ENCODE measurements at regions not wholly inside any gene's neighbourhood (a gene's known extent, or its start where the extent isn't known, plus 50 kb on each side); places are given as distances from the start of the nearest gene placed in this dataset.

DNA sequence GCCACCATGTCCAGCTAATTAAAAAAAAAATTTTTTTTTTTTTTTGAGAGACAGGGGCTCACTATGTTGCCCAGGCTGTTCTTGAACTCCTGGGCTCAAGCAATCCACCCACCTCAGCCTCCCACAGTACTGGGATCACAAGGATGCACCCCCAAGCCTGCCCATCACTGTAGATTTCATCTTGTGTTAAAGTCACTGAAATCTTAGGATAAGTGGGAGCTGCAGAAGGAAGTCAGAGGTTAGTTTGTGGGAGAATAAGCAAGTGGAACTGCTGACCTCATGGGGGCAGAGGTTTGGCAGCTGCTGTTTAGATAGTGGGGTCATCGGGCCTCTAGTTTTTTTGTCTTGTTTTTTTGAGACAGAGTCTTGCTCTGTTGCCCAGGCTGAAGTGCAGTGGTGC is 59.7 kb upstream of the MAX start:
- TF ChIP-seq, protein P1, sequence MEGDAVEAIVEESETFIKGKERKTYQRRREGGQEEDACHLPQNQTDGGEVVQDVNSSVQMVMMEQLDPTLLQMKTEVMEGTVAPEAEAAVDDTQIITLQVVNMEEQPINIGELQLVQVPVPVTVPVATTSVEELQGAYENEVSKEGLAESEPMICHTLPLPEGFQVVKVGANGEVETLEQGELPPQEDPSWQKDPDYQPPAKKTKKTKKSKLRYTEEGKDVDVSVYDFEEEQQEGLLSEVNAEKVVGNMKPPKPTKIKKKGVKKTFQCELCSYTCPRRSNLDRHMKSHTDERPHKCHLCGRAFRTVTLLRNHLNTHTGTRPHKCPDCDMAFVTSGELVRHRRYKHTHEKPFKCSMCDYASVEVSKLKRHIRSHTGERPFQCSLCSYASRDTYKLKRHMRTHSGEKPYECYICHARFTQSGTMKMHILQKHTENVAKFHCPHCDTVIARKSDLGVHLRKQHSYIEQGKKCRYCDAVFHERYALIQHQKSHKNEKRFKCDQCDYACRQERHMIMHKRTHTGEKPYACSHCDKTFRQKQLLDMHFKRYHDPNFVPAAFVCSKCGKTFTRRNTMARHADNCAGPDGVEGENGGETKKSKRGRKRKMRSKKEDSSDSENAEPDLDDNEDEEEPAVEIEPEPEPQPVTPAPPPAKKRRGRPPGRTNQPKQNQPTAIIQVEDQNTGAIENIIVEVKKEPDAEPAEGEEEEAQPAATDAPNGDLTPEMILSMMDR (conservative IDR thresholded peaks at IDR 0.05): no peak
- TF ChIP-seq ZFX (IDR thresholded peaks at IDR 0.05): no peak

Data from C4-2B (cell line).